Keratinocyte (primary cell): ENCODE measurements at regions not wholly inside any gene's neighbourhood (a gene's known extent, or its start where the extent isn't known, plus 50 kb on each side); places are given as distances from the start of the nearest gene placed in this dataset.

ENCODE experiments used
- DNase-seq: peaks from one replicate; pipeline ENCODE4 v3.0.0-alpha.2; 2011; ENCODE audit warnings: low read depth, missing footprints, low spot score
- FAIRE-seq: peaks from 2 replicates; lab custom pipeline; 2011; peaks lifted over from hg19 to GRCh38; lab: Jason Lieb, UNC
- H2AFZ ChIP-seq: 2 replicates; pipeline ENCODE4 v1.6.0; 2012; ENCODE audit warnings: low read length, control low read depth, inconsistent platforms; ENCODE audit not compliant: control insufficient read depth
- H3K27ac ChIP-seq: 2 replicates; pipeline ENCODE4 v1.5.1; 2011; ENCODE audit warnings: low read length; ENCODE audit not compliant: control insufficient read depth, insufficient read depth
- H3K27me3 ChIP-seq: 3 replicates; pipeline ENCODE4 v1.6.0; 2011; ENCODE audit warnings: low read length; ENCODE audit not compliant: control insufficient read depth, insufficient read depth; ENCODE audit errors: extremely low read depth
- H3K36me3 ChIP-seq, 2 experiments: 2 replicates in 1 of 2; 3 replicates in 1 of 2; pipeline ENCODE4 v1.5.1; 2011; ENCODE audit warnings: low read length in 2 of 2, mild to moderate bottlenecking in 1 of 2; ENCODE audit not compliant: control insufficient read depth in 2 of 2, insufficient read depth in 2 of 2; ENCODE audit errors: extremely low read depth in 1 of 2
- H3K4me1 ChIP-seq: 3 replicates; pipeline ENCODE4 v1.5.1; 2011; ENCODE audit warnings: low read length; ENCODE audit not compliant: control insufficient read depth, insufficient read depth; ENCODE audit errors: extremely low read depth
- H3K4me2 ChIP-seq: 3 replicates; pipeline ENCODE4 v1.6.0; 2011; ENCODE audit warnings: low read depth, low read length; ENCODE audit not compliant: control insufficient read depth, insufficient read depth; ENCODE audit errors: extremely low read depth
- H3K4me3 ChIP-seq, 3 experiments: fragments of 200-600 bp in 1 of 3; sonication (generic) in 1 of 3; 2 replicates in 2 of 3; 3 replicates in 1 of 3; pipeline ENCODE4 v1.5.1; 2011 to 2016; ENCODE audit warnings: low read length in 3 of 3, mild to moderate bottlenecking in 3 of 3, control low read depth in 2 of 3, inconsistent platforms in 1 of 3, low read depth in 1 of 3, mixed read lengths in 1 of 3, mixed run types in 1 of 3, moderate library complexity in 1 of 3; ENCODE audit not compliant: control insufficient read depth in 2 of 3, insufficient read depth in 2 of 3; ENCODE audit errors: extremely low read depth in 1 of 3
- H3K79me2 ChIP-seq: 2 replicates; pipeline ENCODE4 v1.6.0; 2012; ENCODE audit warnings: low read length; ENCODE audit not compliant: control insufficient read depth, insufficient read depth
- H3K9ac ChIP-seq: 3 replicates; pipeline ENCODE4 v1.6.0; 2011; ENCODE audit warnings: low read length; ENCODE audit not compliant: control insufficient read depth, insufficient read depth; ENCODE audit errors: extremely low read depth
- H3K9me1 ChIP-seq: 3 replicates; pipeline ENCODE4 v1.6.0; 2011; ENCODE audit warnings: low read length; ENCODE audit not compliant: control insufficient read depth, insufficient read depth; ENCODE audit errors: extremely low read depth
- H3K9me3 ChIP-seq: 2 replicates; pipeline ENCODE4 v1.5.1; 2012; ENCODE audit warnings: low read depth, low read length; ENCODE audit not compliant: control insufficient read depth
- H4K20me1 ChIP-seq: 3 replicates; pipeline ENCODE4 v1.6.0; 2011; ENCODE audit warnings: low read length; ENCODE audit not compliant: control insufficient read depth, insufficient read depth; ENCODE audit errors: extremely low read depth
- EZH2 ChIP-seq: IDR thresholded peaks from one replicate; pipeline ENCODE4 v1.6.1; 2012; ENCODE audit warnings: inconsistent platforms, mild to moderate bottlenecking, low read length, moderate library complexity
- dilution Hi-C: fragments of 300-500 bp; cut with MboI; formaldehyde crosslinking; loops from one replicate; pipeline ENCODE4 v1.7.0; 2020; ENCODE audit warnings: low sequenced_read_pairs; ENCODE audit not compliant: extremely low pct_ligation_motif_present
- TF ChIP-seq, protein P1 (sequence below), 3 experiments: IDR thresholded peaks in 1 of 3; conservative IDR thresholded peaks in 1 of 3; optimal IDR thresholded peaks in 1 of 3; 2 replicates in 2 of 3; 3 replicates in 1 of 3; pipeline versions ENCODE3 to v1.5.1; 2011; ENCODE audit warnings: low read length in 3 of 3, mild to moderate bottlenecking in 3 of 3, moderate library complexity in 2 of 3, control low read depth in 1 of 3, inconsistent platforms in 1 of 3; ENCODE audit not compliant: insufficient read depth in 2 of 3; ENCODE audit errors: extremely low read depth in 1 of 3

DNA sequence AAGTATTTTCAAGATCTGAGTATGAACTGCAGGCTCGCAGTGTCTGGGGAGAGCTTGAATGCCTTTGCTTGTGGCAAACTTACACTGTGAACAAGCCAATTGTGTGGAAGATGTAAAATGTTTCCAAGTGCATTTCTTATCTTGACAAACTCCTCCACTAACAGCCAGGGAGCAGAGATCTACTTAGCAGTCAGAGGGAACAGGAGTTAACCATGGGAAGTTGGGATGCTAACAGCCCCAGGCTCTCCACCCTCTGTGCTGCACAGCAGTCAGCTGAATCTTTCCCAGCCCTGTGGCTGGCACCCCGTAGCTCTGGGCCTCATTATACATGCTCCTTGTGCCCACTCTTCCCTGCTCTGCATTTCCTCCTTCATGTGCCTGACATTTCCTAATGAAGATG, 450.2 kb downstream of the TSN start:
- dilution Hi-C loops = no loop called here
- FAIRE-seq = no peak

DNA sequence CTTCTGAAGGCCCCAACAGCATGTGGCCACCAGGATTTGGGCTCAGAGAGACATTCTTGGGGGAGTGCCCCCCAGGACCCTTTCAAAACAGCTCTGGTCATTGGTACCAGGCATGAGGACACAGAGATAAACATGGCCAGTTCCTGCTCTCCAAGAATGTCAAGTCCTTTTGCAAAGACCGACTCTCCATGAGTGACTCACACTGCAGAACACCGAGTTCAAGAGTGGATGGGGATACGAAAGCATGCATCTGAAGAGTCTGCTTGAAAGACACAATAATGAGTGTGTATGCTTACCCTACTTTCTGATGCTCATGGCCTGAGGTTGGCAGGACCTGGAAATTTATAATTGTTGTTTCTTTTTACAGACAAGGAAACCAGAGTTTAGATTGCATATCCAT, 450.6 kb downstream of the TSN start:
- Histone ChIP-seq H3K9me3 (no peaks in the 10 kb centered on the region), H3K4me2 (no peak overlapping the region), H2AFZ (no peak overlapping the region), H3K36me3 (no peaks in the 10 kb centered on the region), H4K20me1 (no peaks in the 10 kb centered on the region), H3K4me1 (no peaks in the 10 kb centered on the region), H3K27ac (no peak overlapping the region), H3K4me3 (no peak overlapping the region), H3K9ac (no peak overlapping the region), H3K79me2 (no peaks in the 10 kb centered on the region), H3K27me3 (no peaks in the 10 kb centered on the region), H3K9me1 (no peaks in the 10 kb centered on the region)
- TF ChIP-seq, protein P1, sequence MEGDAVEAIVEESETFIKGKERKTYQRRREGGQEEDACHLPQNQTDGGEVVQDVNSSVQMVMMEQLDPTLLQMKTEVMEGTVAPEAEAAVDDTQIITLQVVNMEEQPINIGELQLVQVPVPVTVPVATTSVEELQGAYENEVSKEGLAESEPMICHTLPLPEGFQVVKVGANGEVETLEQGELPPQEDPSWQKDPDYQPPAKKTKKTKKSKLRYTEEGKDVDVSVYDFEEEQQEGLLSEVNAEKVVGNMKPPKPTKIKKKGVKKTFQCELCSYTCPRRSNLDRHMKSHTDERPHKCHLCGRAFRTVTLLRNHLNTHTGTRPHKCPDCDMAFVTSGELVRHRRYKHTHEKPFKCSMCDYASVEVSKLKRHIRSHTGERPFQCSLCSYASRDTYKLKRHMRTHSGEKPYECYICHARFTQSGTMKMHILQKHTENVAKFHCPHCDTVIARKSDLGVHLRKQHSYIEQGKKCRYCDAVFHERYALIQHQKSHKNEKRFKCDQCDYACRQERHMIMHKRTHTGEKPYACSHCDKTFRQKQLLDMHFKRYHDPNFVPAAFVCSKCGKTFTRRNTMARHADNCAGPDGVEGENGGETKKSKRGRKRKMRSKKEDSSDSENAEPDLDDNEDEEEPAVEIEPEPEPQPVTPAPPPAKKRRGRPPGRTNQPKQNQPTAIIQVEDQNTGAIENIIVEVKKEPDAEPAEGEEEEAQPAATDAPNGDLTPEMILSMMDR (optimal IDR thresholded peaks at IDR 0.05 in 1 of 3, IDR thresholded peaks at IDR 0.05 in 1 of 3, conservative IDR thresholded peaks at IDR 0.05 in 1 of 3; ENCODE audit: extremely low read depth in 1 of 3, insufficient read depth in 2 of 3, low read length in 3 of 3) = no peak
- no peak for TF ChIP-seq EZH2
- DNase-seq (no peak), FAIRE-seq (no peak)
- dilution Hi-C loops = no loop called here

More for the DNA sequence above, 450.2 kb downstream of the TSN start:
- no peaks in the 10 kb centered on the region for H3K9me3 ChIP-seq
- H3K4me1 ChIP-seq = no peaks in the 10 kb centered on the region
- H3K4me2 ChIP-seq = no peak overlapping the region
- H4K20me1 ChIP-seq = no peaks in the 10 kb centered on the region
- no peaks in the 10 kb centered on the region for H3K27me3 ChIP-seq
- H3K9me1 ChIP-seq = no peaks in the 10 kb centered on the region
- no peak overlapping the region for H3K9ac ChIP-seq
- no peaks in the 10 kb centered on the region for H3K79me2 ChIP-seq
- TF ChIP-seq EZH2 = no peak
- TF ChIP-seq, protein P1 (optimal IDR thresholded peaks at IDR 0.05 in 1 of 3, IDR thresholded peaks at IDR 0.05 in 1 of 3, conservative IDR thresholded peaks at IDR 0.05 in 1 of 3; ENCODE audit: extremely low read depth in 1 of 3, insufficient read depth in 2 of 3, low read length in 3 of 3) = no peak
- no peak overlapping the region for H2AFZ ChIP-seq
- H3K4me3 ChIP-seq = no peak overlapping the region
- H3K27ac ChIP-seq = no peak overlapping the region
- DNase-seq = no peak
- no peaks in the 10 kb centered on the region for H3K36me3 ChIP-seq
